Mesenchymal stem cell (in vitro differentiated cells and primary cell): ENCODE measurements at regions not wholly inside any gene's neighbourhood (a gene's known extent, or its start where the extent isn't known, plus 50 kb on each side); places are given as distances from the start of the nearest gene placed in this dataset.

ENCODE experiments used
- DNase-seq: peaks from one replicate; pipeline ENCODE4 v3.0.0-alpha.2; 2013
- H2AFZ ChIP-seq: one replicate; pipeline ENCODE4 v1.6.1; 2013; ENCODE audit warnings: low read depth, mild to moderate bottlenecking, control low read depth, inconsistent platforms, low read length, moderate library complexity
- H2AK5ac ChIP-seq: 2 replicates; pipeline ENCODE4 v1.6.1; 2013; ENCODE audit warnings: low read length, moderate library complexity, mild to moderate bottlenecking, inconsistent platforms; ENCODE audit not compliant: severe bottlenecking
- H2BK120ac ChIP-seq: one replicate; pipeline ENCODE4 v1.6.1; 2013; ENCODE audit warnings: low read depth, mild to moderate bottlenecking, inconsistent platforms, low read length, moderate library complexity
- H2BK12ac ChIP-seq, 2 experiments: one replicate each; pipeline ENCODE4 v1.6.1; 2013; ENCODE audit warnings: inconsistent platforms in 2 of 2, low read length in 2 of 2, mild to moderate bottlenecking in 2 of 2, moderate library complexity in 2 of 2, control low read depth in 1 of 2
- H2BK15ac ChIP-seq: one replicate; pipeline ENCODE4 v1.6.1; 2013; ENCODE audit warnings: mild to moderate bottlenecking, low read depth, inconsistent platforms; ENCODE audit not compliant: poor library complexity, severe bottlenecking
- H2BK5ac ChIP-seq: 2 replicates; pipeline ENCODE4 v1.6.1; 2013; ENCODE audit warnings: low read depth, mild to moderate bottlenecking, low read length, control low read depth, inconsistent platforms; ENCODE audit not compliant: poor library complexity, severe bottlenecking
- H3K14ac ChIP-seq, 2 experiments: one replicate each; pipeline ENCODE4 v1.6.1; 2013; ENCODE audit warnings: inconsistent platforms in 2 of 2, low read length in 2 of 2, control low read depth in 1 of 2, mild to moderate bottlenecking in 1 of 2, moderate library complexity in 1 of 2
- H3K18ac ChIP-seq, 2 experiments: one replicate each; pipeline ENCODE4 v1.6.1; 2013; ENCODE audit warnings: inconsistent platforms in 2 of 2, low read length in 2 of 2, control low read depth in 1 of 2, low read depth in 1 of 2, mild to moderate bottlenecking in 1 of 2
- H3K23ac ChIP-seq, 2 experiments: one replicate each; pipeline ENCODE4 v1.6.1; 2013; ENCODE audit warnings: inconsistent platforms in 2 of 2, low read length in 2 of 2, mild to moderate bottlenecking in 2 of 2, moderate library complexity in 2 of 2, control low read depth in 1 of 2
- H3K27ac ChIP-seq: 2 replicates; pipeline ENCODE4 v1.5.1; 2013; ENCODE audit warnings: mild to moderate bottlenecking, moderate library complexity, low read length, control low read depth, inconsistent platforms; ENCODE audit not compliant: poor library complexity, severe bottlenecking
- H3K27me3 ChIP-seq, 2 experiments: 2 replicates each; pipeline versions ENCODE4 v1.6.1 to v1.7.0; 2013; ENCODE audit warnings: low read length in 2 of 2, mild to moderate bottlenecking in 2 of 2, moderate library complexity in 2 of 2, control low read depth in 1 of 2, inconsistent platforms in 1 of 2; ENCODE audit not compliant: control insufficient read depth in 1 of 2, insufficient read depth in 1 of 2
- H3K36me3 ChIP-seq, 2 experiments: 2 replicates each; pipeline versions ENCODE4 v1.6.1 to v1.7.0; 2013; ENCODE audit warnings: low read length in 2 of 2, control low read depth in 1 of 2, inconsistent platforms in 1 of 2, low read depth in 1 of 2, mild to moderate bottlenecking in 1 of 2; ENCODE audit not compliant: insufficient read depth in 2 of 2, control insufficient read depth in 1 of 2
- H3K4ac ChIP-seq, 2 experiments: one replicate each; pipeline ENCODE4 v1.6.1; 2013; ENCODE audit warnings: inconsistent platforms in 2 of 2, low read length in 2 of 2, mild to moderate bottlenecking in 2 of 2, moderate library complexity in 2 of 2, control low read depth in 1 of 2, low read depth in 1 of 2
- H3K4me1 ChIP-seq: 2 replicates; pipeline ENCODE4 v1.6.1; 2013; ENCODE audit warnings: low read depth, low read length, control low read depth; ENCODE audit not compliant: control insufficient read depth, insufficient read depth
- H3K4me2 ChIP-seq: 2 replicates; pipeline ENCODE4 v1.6.1; 2013; ENCODE audit warnings: low read length, mild to moderate bottlenecking, inconsistent platforms; ENCODE audit not compliant: poor library complexity, severe bottlenecking
- H3K4me3 ChIP-seq, 2 experiments: 2 replicates each; pipeline versions ENCODE4 v1.5.1 to v1.7.0; 2013; ENCODE audit warnings: low read length in 2 of 2, mild to moderate bottlenecking in 2 of 2, control low read depth in 1 of 2, low read depth in 1 of 2; ENCODE audit not compliant: insufficient read depth in 1 of 2
- H3K79me1 ChIP-seq: replicated peaks from 2 replicates; pipeline ENCODE4 v1.6.1; 2013; ENCODE audit warnings: mild to moderate bottlenecking, control low read depth, low read length, inconsistent platforms; ENCODE audit not compliant: poor library complexity, severe bottlenecking
- H3K9ac ChIP-seq: 2 replicates; pipeline ENCODE4 v1.7.0; 2013; ENCODE audit warnings: mild to moderate bottlenecking, low read length, moderate library complexity
- H3K9me3 ChIP-seq: 2 replicates; pipeline ENCODE4 v1.7.0; 2013; ENCODE audit warnings: mild to moderate bottlenecking, low read length; ENCODE audit not compliant: control insufficient read depth
- H4K8ac ChIP-seq: one replicate; pipeline ENCODE4 v1.6.1; 2013; ENCODE audit warnings: inconsistent platforms, mild to moderate bottlenecking, low read length, moderate library complexity
- H4K91ac ChIP-seq: one replicate; pipeline ENCODE4 v1.6.1; 2013; ENCODE audit warnings: mild to moderate bottlenecking, low read length, inconsistent platforms
- WGBS: methylation state at CpG from one replicate; pipeline ENCODE4 v1.1.7; 2013; ENCODE audit warnings: mixed read lengths; 5-methylcytosine and 5-hydroxymethylcytosine counted together

DNA sequence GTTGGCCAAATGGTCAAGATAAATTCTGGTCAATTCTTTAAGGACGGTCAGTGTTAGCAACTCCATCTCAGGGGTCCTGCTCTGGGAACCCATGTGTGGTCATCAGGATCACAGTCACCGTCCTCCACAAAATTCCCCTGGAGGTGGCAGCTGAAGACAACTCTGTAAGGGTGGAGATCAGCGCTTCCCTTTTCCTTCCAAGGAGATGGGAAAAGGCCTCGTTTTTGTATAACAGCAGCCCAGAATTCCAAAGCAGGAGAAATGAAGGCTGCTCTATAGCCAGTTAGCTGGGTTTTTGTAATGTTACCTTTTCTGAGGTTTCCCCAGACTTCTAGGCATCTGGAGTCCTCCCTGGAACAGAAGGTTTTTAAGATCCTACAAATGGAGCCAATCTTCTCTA is 334.8 kb downstream of the MYCN start:
- H3K27me3 ChIP-seq = no peaks in the 10 kb centered on the region
- DNase-seq = no peak
- H3K36me3 ChIP-seq = no peaks in the 10 kb centered on the region
- H2BK120ac ChIP-seq = no peak overlapping the region
- no peak overlapping the region for H3K18ac ChIP-seq
- H4K8ac ChIP-seq = no peak overlapping the region
- H2BK15ac ChIP-seq = no peak overlapping the region
- H3K9ac ChIP-seq = no peak overlapping the region
- no peak overlapping the region for H2AFZ ChIP-seq
- no peaks in the 10 kb centered on the region for H3K9me3 ChIP-seq
- 80% methylated on average over 4 of the region's 4 CpGs for WGBS
- no peak overlapping the region for H2AK5ac ChIP-seq
- H3K79me1 ChIP-seq = no peaks in the 10 kb centered on the region
- no peak overlapping the region for H3K14ac ChIP-seq
- no peak overlapping the region for H3K4ac ChIP-seq
- H4K91ac ChIP-seq = no peak overlapping the region
- no peak overlapping the region for H3K4me3 ChIP-seq
- no peak overlapping the region for H2BK5ac ChIP-seq
- no peak overlapping the region for H3K23ac ChIP-seq
- no peaks in the 10 kb centered on the region for H3K4me1 ChIP-seq
- no peak overlapping the region for H3K4me2 ChIP-seq
- no peak overlapping the region for H2BK12ac ChIP-seq
- H3K27ac ChIP-seq = no peak overlapping the region

DNA sequence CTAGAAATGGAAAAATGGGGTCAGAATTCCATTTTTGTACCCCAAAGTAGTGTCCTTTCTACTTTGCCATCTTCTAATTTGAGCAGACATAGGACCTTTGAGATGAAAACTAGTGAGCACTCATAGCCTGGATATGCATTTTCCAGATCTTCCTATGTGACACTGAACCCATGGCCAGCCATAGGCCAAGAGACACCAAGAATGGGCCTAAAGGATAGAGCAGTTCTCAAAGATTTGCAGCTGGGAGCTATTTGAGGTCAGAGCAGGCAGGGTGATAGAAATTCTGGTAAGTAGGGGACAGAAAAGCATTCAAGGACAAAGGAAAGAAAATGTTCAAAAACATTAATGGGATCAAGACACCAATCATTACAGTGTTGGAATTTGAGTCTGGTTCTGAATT is 332.8 kb downstream of the MYCN start:
- Histone ChIP-seq H4K8ac (no peak overlapping the region), H3K23ac (no peak overlapping the region), H2AFZ (no peak overlapping the region), H3K14ac (no peak overlapping the region), H3K9ac (no peak overlapping the region), H3K27ac (no peak overlapping the region), H3K4me2 (no peak overlapping the region), H2BK12ac (no peak overlapping the region), H4K91ac (no peak overlapping the region), H3K4me1 (no peaks in the 10 kb centered on the region), H3K18ac (no peak overlapping the region), H2BK15ac (no peak overlapping the region), H3K27me3 (no peaks in the 10 kb centered on the region), H3K4ac (no peak overlapping the region), H2BK120ac (no peak overlapping the region), H2BK5ac (no peak overlapping the region), H3K79me1 (no peaks in the 10 kb centered on the region), H2AK5ac (no peak overlapping the region), H3K4me3 (no peak overlapping the region), H3K9me3 (no peaks in the 10 kb centered on the region), H3K36me3 (no peaks in the 10 kb centered on the region)
- no peak for DNase-seq

DNA sequence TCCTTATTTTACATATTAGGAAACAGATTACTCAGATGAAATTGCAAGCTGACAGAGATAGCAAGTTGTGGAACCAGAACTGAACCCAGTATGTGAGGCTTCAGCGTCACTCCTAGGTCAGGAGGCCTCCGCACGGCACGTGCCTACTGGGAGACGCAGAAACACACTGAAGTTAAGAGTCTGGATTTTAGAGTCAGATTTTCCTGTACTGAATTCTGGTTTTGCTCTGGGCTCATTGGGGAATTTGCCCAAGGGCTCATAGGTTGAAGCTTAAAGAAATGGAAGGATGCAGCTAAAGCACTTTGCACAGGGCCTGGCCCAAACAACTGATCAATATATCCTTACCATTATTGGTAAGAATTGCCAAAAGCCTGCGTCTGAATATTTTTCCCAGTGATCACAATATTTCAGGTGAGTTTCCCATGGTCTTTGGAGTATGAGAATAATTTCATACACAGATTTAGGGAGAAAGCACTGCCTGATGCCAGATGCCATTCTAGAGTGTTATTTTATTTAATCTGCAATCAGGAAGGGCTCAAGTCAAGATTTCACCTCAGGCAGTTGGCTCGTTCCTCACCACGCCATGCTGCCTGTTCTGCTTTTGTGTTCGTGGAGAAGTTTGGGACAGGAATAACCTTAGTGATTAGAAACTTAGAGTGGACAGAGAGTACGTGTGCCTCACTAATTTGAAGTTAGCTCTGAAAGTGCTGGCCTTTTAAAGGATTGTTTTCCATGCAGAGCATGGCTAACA is 331.9 kb downstream of the MYCN start:
- no peak for DNase-seq
- Histone ChIP-seq H3K27me3 (no peaks in the 10 kb centered on the region), H3K9me3 (no peaks in the 10 kb centered on the region), H3K9ac (no peak overlapping the region), H3K36me3 (no peaks in the 10 kb centered on the region), H3K4me1 (no peaks in the 10 kb centered on the region), H3K18ac (no peak overlapping the region), H3K23ac (no peak overlapping the region), H3K79me1 (no peaks in the 10 kb centered on the region), H2BK5ac (no peak overlapping the region), H2AK5ac (no peak overlapping the region), H4K91ac (no peak overlapping the region), H2BK12ac (no peak overlapping the region), H3K4me2 (no peak overlapping the region), H3K4me3 (no peak overlapping the region), H3K27ac (no peak overlapping the region), H3K14ac (no peak overlapping the region), H2AFZ (no peak overlapping the region), H2BK15ac (no peak overlapping the region), H4K8ac (no peak overlapping the region), H3K4ac (no peak overlapping the region), H2BK120ac (no peak overlapping the region)
- WGBS = 78% methylated on average over 10 of the region's 10 CpGs

DNA sequence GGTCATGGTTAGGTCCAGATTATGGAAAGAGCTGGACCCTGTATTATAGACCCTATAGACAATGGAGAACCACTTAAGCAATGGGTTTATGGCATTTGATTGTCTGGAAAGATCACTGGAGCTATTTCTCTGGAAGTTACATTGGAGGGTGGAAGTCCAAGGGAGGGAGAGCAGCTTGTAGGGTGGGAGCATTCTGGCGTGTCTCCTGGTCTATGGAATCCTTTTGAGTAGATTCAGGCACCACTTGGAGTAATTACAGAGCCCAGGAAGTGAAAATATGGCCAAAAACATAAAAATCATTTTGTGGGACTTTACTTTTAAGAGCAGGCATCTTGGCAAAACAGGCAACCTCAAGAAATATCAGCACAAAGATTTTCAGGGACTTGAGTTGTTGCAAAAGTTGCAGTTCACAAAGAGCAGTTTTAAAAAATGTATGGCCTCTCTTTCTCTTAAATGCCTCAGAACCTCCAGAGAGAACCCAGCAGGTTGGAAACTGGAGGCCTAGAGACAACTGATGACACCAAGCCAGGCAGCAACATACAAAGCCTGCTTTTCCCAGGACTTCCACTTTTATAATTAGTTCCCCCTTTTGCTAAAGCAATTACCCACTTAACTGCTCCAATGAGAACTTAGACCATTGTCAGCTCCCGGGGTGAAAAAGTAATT is 331.0 kb downstream of the MYCN start:
- Histone ChIP-seq H3K14ac (no peak overlapping the region), H3K18ac (no peak overlapping the region), H3K27ac (no peak overlapping the region), H3K36me3 (no peaks in the 10 kb centered on the region), H2AFZ (no peak overlapping the region), H3K4me1 (no peaks in the 10 kb centered on the region), H2BK5ac (no peak overlapping the region), H2AK5ac (no peak overlapping the region), H3K79me1 (no peaks in the 10 kb centered on the region), H3K9me3 (no peaks in the 10 kb centered on the region), H2BK15ac (no peak overlapping the region), H3K4me2 (no peak overlapping the region), H3K27me3 (no peaks in the 10 kb centered on the region), H4K8ac (no peak overlapping the region), H3K9ac (no peak overlapping the region), H3K4me3 (no peak overlapping the region), H3K23ac (no peak overlapping the region), H2BK12ac (no peak overlapping the region), H2BK120ac (no peak overlapping the region), H3K4ac (no peak overlapping the region), H4K91ac (no peak overlapping the region)
- DNase-seq = no peak
- 33% methylated on average over 2 of the region's 2 CpGs for WGBS
